ENCODE measurements at regions not wholly inside any gene's neighbourhood (a gene's known extent, or its start where the extent isn't known, plus 50 kb on each side); places are given as distances from the start of the nearest gene placed in this dataset.

- no peak for TF ChIP-seq CTCF (conservative IDR thresholded peaks at IDR 0.05; ENCODE audit: low read depth, low read length)
- no peak for TF ChIP-seq EZH2 (IDR thresholded peaks at IDR 0.05; ENCODE audit: low read length, unreplicated experiment)
These were observed 348.6 kb downstream of the CD109 start for GRCh38 chr6:74044417-74045096.
